DMS53 treated with DMSO at 0.1 percent for 48 hours (cell line): ENCODE measurements at regions not wholly inside any gene's neighbourhood (a gene's known extent, or its start where the extent isn't known, plus 50 kb on each side); places are given as distances from the start of the nearest gene placed in this dataset.
A peak's percentile ranks its signal among the peaks of the same experiment; 100 is the strongest.

Experiments used
- DNase-seq: peaks from one replicate; lab custom pipeline; 2025; ENCODE audit not compliant: unreplicated experiment; lab: John Stamatoyannopoulos, UW

GRCh38 chr21:16606271-16606670 is 876.5 kb downstream of the USP25 start:
- DNase-seq = no peak

GRCh38 chr21:16608209-16608830 is 878.5 kb downstream of the USP25 start:
- no peak for DNase-seq

- DNase-seq = no peak
Observed at GRCh38 chr21:16619281-16619680, 889.5 kb downstream of the USP25 start.

- DNase-seq = no peak
Observed at GRCh38 chr21:16620786-16621320, 891.1 kb downstream of the USP25 start.

- DNase-seq = no peak
Observed at GRCh38 chr21:16624479-16625118, 888.2 kb upstream of the CXADR start.

DNA sequence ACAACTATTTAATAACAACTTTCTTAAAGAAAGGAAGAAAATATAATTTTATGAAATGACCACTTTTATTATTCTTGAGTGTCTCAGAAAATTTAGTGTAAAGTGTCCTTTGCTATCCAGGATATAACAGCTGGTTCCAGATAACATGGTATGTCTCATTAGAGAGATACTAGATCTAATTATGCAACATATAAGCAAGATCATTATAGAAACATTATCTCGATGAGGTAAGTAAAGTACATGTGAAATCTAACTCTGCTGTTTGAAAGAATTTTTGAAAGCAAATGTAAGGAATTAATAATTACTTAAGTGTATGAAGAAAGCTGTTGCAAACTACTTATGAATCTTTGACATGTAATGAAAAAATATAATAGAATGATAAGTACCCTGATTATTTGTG is 887.4 kb upstream of the CXADR start:
- no peak for DNase-seq

DNA sequence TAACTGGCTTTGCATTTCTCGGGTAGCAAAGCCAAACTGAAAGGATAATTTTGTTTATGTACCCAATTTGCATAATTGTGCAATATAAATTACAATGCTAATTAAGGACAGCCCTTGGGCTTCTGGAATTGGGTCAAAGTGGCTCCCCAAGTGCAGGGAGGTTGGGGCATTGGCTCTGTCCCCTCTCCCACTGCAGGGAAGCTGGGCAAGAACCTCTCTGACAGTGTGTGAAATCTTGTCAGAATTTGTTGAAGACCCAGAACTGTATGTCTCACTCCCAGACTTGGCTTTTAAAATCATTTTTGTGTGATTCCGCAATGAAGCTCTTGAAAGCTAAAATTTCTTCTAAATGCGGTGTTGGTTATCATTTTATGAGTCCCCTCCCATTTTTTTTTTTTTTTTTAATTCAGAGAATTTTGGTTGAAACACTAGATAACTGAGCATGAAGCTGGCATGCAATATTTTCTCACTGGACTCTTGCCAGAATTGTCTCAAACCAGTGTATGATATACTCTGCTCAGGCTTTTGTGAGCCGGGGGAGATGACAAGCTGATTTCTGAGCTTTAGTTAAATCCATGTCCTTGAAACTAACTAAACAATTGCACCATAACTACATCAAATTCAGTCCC is 878.9 kb upstream of the CXADR start:
- DNase-seq = no peak

DNA sequence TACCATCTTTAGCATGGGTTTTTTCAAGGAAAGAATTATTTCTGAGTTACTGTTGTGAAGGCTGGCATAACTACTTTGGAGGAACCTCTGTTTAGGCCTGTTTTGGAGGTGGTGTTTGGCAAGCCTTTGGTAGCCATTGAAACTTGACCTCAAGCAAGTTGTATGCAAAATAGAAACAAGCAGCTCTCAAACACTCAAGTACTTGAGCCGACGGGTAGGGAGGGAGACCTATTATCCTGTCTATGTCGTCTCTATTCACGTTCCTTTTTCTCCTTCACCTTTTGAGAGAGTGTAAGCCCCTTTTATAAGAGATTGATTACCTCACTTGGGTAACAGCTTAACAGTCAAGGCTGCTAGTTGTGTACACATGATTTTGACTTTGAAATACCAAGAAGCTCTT is 878.3 kb upstream of the CXADR start:
- DNase-seq = no peak

GRCh38 chr21:16640297-16641027 is 872.4 kb upstream of the CXADR start:
- no peak for DNase-seq

GRCh38 chr21:16642353-16642752 is 870.5 kb upstream of the CXADR start:
- DNase-seq = no peak

GRCh38 chr21:16644685-16645084 is 868.2 kb upstream of the CXADR start:
- no peak for DNase-seq

DNA sequence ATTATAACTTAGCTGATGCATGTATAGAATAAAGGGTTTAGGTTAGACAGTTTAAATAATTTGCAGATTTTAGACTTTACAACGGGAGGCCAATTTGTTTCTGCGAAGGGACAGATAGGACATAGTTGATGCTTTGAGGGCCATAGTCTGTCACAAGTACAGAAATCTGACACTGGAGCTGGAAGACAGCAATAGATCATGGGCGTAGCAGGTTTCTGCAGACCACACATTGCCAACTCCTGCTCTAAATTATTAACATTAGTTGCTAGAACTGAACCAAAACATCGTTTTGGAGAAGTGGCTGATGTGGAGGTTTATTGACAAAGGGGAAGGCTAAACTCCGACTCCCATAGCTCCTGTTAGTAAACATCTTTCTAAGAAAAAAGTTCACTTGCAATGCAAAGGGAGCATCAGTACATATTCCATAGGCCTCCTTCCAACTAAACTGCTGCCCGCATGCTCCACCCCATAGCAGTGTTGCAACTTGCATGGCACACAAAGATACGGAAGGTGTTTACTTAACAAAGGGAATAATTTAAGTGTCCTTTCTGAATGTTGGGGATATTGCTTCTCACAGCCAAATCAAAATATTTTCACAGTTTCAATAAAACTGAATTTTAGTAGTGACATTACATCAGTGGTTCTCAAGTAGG is 862.0 kb upstream of the CXADR start:
- no peak for DNase-seq

GRCh38 chr21:16651956-16652355 is 860.9 kb upstream of the CXADR start:
- no peak for DNase-seq

GRCh38 chr21:16663436-16663835 is 849.4 kb upstream of the CXADR start:
- DNase-seq = no peak

- DNase-seq = peak; percentile 48
Observed at GRCh38 chr21:16667395-16667794, 845.4 kb upstream of the CXADR start.

DNA sequence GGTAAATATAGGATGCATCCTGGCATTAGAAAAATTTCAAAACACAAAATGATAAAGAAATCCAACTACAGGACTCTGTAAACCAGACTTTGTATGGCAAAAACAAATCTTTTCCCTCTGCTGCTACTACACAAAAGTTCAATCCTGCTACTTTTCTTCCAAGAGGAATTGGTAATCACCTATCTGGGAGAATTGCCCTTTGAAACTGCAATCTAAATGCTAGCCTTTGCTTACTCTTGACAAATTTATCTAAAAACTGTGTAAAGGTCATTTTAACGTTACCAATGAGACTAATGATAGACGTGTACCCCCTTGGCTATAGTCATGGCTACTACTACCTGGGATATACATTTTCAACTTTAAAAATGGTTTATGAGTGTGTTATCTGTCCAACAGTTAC is 837.9 kb upstream of the CXADR start:
- no peak for DNase-seq

DNA sequence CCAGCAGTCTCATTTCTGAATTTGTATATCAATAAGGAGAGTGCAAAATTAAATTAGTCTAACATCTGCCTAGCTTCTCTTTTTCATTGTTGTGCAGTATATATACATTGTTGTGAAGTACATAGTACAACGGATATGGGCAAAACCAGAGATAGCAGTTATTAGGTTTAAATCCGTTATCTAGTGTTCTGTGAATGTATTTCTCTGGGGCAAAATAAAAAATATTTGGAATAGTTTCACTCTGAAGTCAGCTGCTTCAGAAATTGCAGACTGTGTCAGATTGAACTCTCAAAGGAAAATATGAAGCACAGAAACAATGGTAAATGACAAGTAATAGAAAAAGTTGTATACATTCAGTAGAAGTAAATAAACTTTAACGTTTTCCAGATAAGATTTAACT is 836.5 kb upstream of the CXADR start:
- no peak for DNase-seq

DNA sequence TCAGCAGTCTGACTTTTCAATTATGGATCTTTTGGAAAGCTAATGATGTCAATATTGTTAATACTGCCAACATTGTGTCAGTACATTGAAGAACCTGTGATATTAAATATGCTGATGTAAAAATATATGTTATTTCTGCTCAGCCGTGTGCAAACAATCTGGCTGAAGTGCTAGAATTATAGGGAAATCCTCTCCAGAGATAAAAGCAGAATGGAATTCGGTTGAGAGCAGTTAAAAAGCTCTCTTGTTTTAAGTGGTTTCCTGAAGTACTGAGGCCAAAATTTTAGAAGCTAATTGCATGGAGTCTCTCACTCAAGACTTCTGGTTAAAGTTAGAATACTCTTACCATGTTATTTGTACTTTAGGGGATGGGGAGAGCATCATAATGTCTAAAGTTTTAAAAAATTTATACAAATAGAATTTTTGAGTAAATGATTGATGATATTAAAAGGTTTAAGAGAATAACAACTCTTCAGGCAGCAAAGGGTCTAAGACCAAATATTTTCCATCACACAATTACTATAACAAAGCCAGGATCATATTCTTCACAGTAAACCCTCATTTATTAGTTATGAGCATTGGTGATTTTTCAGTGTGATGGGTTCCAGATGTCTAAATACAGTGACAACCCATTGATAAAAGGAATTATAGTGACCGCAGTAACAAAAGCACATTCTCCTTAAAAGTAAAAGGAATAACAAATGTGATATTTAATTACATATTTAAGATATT is 834.2 kb upstream of the CXADR start:
- no peak for DNase-seq

DNA sequence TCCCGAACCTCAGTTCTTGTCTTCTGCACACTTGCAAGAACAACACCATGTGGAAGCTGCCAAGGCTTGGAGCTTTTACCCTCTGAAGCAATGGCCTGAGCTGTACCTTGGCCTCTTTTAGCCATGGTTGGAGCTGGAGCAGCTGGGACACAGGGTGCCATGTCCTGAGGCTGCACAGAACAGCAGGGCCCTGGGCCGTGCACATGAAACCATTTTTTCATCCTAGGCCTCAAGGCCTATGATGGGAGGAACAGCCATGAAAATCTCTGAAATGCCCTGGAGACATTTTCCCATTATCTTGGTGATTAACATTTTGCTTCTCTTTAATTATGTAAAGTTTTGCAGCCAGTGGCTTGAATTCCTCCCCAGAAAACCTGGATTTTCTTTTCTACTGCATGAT is 817.8 kb upstream of the CXADR start:
- no peak for DNase-seq

GRCh38 chr21:16707274-16707673 is 805.6 kb upstream of the CXADR start:
- no peak for DNase-seq
